ENCODE measurements at regions not wholly inside any gene's neighbourhood (a gene's known extent, or its start where the extent isn't known, plus 50 kb on each side); places are given as distances from the start of the nearest gene placed in this dataset.

- intact Hi-C loops (cut with micrococcal nuclease), result no loop called here
- POLR2A ChIA-PET, result interaction anchor here (0.6 to 1.0 kb wide), 2 partner anchors 18 to 21 kb away, joined by 3 read pairs; no protein-coding TSS in a partner anchor
- BruUV-seq (replicated peaks), result no TSS peak
- TF ChIP-seq GTF2B (IDR thresholded peaks at IDR 0.05; ENCODE audit: extremely low read depth, insufficient read length) (no peak), ETS1 (conservative IDR thresholded peaks at IDR 0.05; ENCODE audit: control insufficient read depth, low read depth, low read length) (no peak), KDM5B (IDR thresholded peaks at IDR 0.05; ENCODE audit: insufficient replicate concordance, low read depth, low read length) (no peak), ZNF24 (IDR thresholded peaks at IDR 0.05) (no peak), E2F5 (CRISPR knock-in tag; IDR thresholded peaks at IDR 0.05) (no peak), ATF7 (IDR thresholded peaks at IDR 0.05) (no peak), ZBTB1 (CRISPR knock-in tag; IDR thresholded peaks at IDR 0.05; ENCODE audit: borderline replicate concordance, low read depth) (no peak), ESRRB (CRISPR knock-in tag; IDR thresholded peaks at IDR 0.05; ENCODE audit: borderline replicate concordance) (no peak), COPS2 (conservative IDR thresholded peaks at IDR 0.05) (no peak)
These were observed 393.9 kb downstream of the KIF16B start for GRCh38 chr20:16179371-16179770.

More at GRCh38 chr20:16179371-16179770, 393.9 kb downstream of the KIF16B start:
- no peak overlapping the region for H2AFZ ChIP-seq (ENCODE audit: low read depth, low read length)
- H3K79me2 ChIP-seq (ENCODE audit: control insufficient read depth, insufficient read depth, low read length), result no peaks in the 10 kb centered on the region
- H4K20me1 ChIP-seq (replicated peaks; ENCODE audit: control insufficient read depth, insufficient read depth, low read length), result no peaks in the 10 kb centered on the region
- H3K9me1 ChIP-seq (ENCODE audit: control insufficient read depth, insufficient read depth, low read length), result no peaks in the 10 kb centered on the region
- no peak overlapping the region for H3K9ac ChIP-seq (ENCODE audit: insufficient read depth in 1 of 2, low read depth in 2 of 2, low read length in 2 of 2)
- in situ Hi-C loops (cut with MboI), result no loop called here
- no peak for FAIRE-seq
- no peak for DNase-seq (ENCODE audit: extremely low read depth in 1 of 4, low spot score in 3 of 4)
- H3K4me3 ChIP-seq, result no peak overlapping the region
- WGBS (ENCODE audit: insufficient coverage, low coverage, missing lambda C conversion rate), result no CpG with 5 or more reads among the region's 1 CpG
- H3K4me2 ChIP-seq (ENCODE audit: insufficient read depth, low read length), result no peak overlapping the region
- H3K36me3 ChIP-seq (ENCODE audit: control insufficient read depth, insufficient read depth, low read length), result no peaks in the 10 kb centered on the region
- CTCF ChIA-PET (ENCODE audit: low intra/inter-chr PET ratio), result no interaction called here
- H3K27ac ChIP-seq (ENCODE audit: extremely low read depth, low read depth, low read length), result no peak overlapping the region
- H3K4me1 ChIP-seq (replicated peaks in 1 of 2; ENCODE audit: control insufficient read depth in 2 of 2, insufficient read depth in 2 of 2, low read length in 2 of 2), result no peaks in the 10 kb centered on the region
- ATAC-seq, result no peak
- H3K27me3 ChIP-seq (ENCODE audit: control insufficient read depth in 2 of 2, insufficient read depth in 2 of 2, low read length in 2 of 2), result no peaks in the 10 kb centered on the region
- H3K9me3 ChIP-seq (replicated peaks; ENCODE audit: control insufficient read depth, insufficient read depth, low read depth, low read length), result no peaks in the 10 kb centered on the region

Data from K562 (cell line).